ENCODE measurements at regions not wholly inside any gene's neighbourhood (a gene's known extent, or its start where the extent isn't known, plus 50 kb on each side); places are given as distances from the start of the nearest gene placed in this dataset.
"Not testable (repeated sequence)": the region's sequence is repeated elsewhere in the genome, so short reads cannot be mapped to it uniquely, and the experiment has no call there.

GRCh38 chr7:119964788-119965542, 308.0 kb upstream of the KCND2 start:
- DNase-seq, result no peak

GRCh38 chr7:119967221-119967620, 305.8 kb upstream of the KCND2 start:
- no peak for DNase-seq

GRCh38 chr7:119968411-119968810, 304.6 kb upstream of the KCND2 start:
- not testable (repeated sequence) for DNase-seq

GRCh38 chr7:119969054-119969453, 303.9 kb upstream of the KCND2 start:
- no peak for DNase-seq

- DNase-seq, result no peak
These were observed 303.2 kb upstream of the KCND2 start for GRCh38 chr7:119969763-119970162.

GRCh38 chr7:119974972-119975371, 298.0 kb upstream of the KCND2 start:
- no peak for DNase-seq

GRCh38 chr7:119982884-119983283, 290.1 kb upstream of the KCND2 start:
- no peak for DNase-seq

- DNase-seq, result no peak
These were observed 289.5 kb upstream of the KCND2 start for GRCh38 chr7:119983468-119983867.

- no peak for DNase-seq
These were observed 288.7 kb upstream of the KCND2 start for GRCh38 chr7:119984247-119984646.

- no peak for DNase-seq
These were observed 284.6 kb upstream of the KCND2 start for GRCh38 chr7:119988401-119988800.

GRCh38 chr7:119994928-119995327, 278.0 kb upstream of the KCND2 start:
- DNase-seq, result no peak

- no peak for DNase-seq
These were observed 276.3 kb upstream of the KCND2 start for GRCh38 chr7:119996634-119997033.

GRCh38 chr7:119999738-120000475, 273.1 kb upstream of the KCND2 start:
- DNase-seq, result no peak

- DNase-seq, result no peak
These were observed 267.3 kb upstream of the KCND2 start for GRCh38 chr7:120005720-120006119.

- not testable (repeated sequence) for DNase-seq
These were observed 258.7 kb upstream of the KCND2 start for GRCh38 chr7:120014301-120014700.

- DNase-seq, result no peak
These were observed 258.0 kb upstream of the KCND2 start for GRCh38 chr7:120014925-120015465.

- no peak for DNase-seq
These were observed 251.9 kb upstream of the KCND2 start for GRCh38 chr7:120021085-120021484.

GRCh38 chr7:120023494-120024167, 249.3 kb upstream of the KCND2 start:
- no peak for DNase-seq

- no peak for DNase-seq
These were observed 244.3 kb upstream of the KCND2 start for GRCh38 chr7:120028636-120029035.

GRCh38 chr7:120030876-120031275, 242.1 kb upstream of the KCND2 start:
- DNase-seq, result no peak

GRCh38 chr7:120033114-120033513, 239.9 kb upstream of the KCND2 start:
- DNase-seq, result no peak

- DNase-seq, result no peak
These were observed 233.8 kb upstream of the KCND2 start for GRCh38 chr7:120039138-120039537.

GRCh38 chr7:120041798-120042197, 231.2 kb upstream of the KCND2 start:
- no peak for DNase-seq

GRCh38 chr7:120043250-120043649, 229.7 kb upstream of the KCND2 start:
- no peak for DNase-seq
